Esophagus squamous epithelium (tissue), 4 donors: ENCODE measurements at regions not wholly inside any gene's neighbourhood (a gene's known extent, or its start where the extent isn't known, plus 50 kb on each side); places are given as distances from the start of the nearest gene placed in this dataset.

Source experiments
- POLR2A ChIP-seq, 4 donors: fragments of 450-650 bp; IDR thresholded peaks; one replicate each; pipeline ENCODE4 v1.6.1; 2017; ENCODE audit warnings: antibody characterized with exemption in 4 of 4, mild to moderate bottlenecking in 4 of 4, moderate library complexity in 3 of 4
- TF ChIP-seq, protein P1 (sequence below), 6 experiments: fragments of 450-650 bp in 4 of 6; fragments of 200-600 bp in 2 of 6; sonication (generic) in 2 of 6; IDR thresholded peaks; one replicate each; pipeline ENCODE4 v1.5.1; 2016 to 2019; ENCODE audit warnings: antibody characterized with exemption in 6 of 6, mild to moderate bottlenecking in 4 of 6, moderate library complexity in 4 of 6

DNA sequence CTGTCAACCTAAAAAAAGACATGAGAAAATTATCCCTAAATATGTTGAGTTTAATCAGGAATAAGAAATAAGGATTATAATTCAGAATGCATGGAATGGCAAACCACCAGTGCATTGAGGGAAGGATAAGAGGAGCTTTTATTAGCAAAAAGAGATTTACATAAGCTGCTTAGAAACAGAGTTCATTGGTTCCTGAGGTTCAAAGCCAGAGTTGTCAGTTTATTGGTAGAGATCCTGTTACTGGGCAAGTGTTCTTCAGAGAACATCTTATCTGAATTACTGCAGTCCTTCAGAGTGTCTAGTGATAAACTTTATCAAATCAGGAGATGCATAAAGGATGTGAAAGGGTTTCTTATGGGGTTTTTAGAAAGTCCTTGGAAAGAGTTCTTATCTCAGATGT lies 76.0 kb upstream of the MEX3C start:
- TF ChIP-seq, protein P1, sequence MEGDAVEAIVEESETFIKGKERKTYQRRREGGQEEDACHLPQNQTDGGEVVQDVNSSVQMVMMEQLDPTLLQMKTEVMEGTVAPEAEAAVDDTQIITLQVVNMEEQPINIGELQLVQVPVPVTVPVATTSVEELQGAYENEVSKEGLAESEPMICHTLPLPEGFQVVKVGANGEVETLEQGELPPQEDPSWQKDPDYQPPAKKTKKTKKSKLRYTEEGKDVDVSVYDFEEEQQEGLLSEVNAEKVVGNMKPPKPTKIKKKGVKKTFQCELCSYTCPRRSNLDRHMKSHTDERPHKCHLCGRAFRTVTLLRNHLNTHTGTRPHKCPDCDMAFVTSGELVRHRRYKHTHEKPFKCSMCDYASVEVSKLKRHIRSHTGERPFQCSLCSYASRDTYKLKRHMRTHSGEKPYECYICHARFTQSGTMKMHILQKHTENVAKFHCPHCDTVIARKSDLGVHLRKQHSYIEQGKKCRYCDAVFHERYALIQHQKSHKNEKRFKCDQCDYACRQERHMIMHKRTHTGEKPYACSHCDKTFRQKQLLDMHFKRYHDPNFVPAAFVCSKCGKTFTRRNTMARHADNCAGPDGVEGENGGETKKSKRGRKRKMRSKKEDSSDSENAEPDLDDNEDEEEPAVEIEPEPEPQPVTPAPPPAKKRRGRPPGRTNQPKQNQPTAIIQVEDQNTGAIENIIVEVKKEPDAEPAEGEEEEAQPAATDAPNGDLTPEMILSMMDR (IDR thresholded peaks at IDR 0.05) = no peak
- no peak for TF ChIP-seq POLR2A (IDR thresholded peaks at IDR 0.05)
